ENCODE measurements at regions not wholly inside any gene's neighbourhood (a gene's known extent, or its start where the extent isn't known, plus 50 kb on each side); places are given as distances from the start of the nearest gene placed in this dataset.

GRCh38 chr10:28778524-28778923 lies 101.2 kb downstream of the BAMBI start:
- H3K27ac ChIP-seq: no peak overlapping the region

GRCh38 chr10:28781296-28781695 lies 104.0 kb downstream of the BAMBI start:
- Histone ChIP-seq H3K27ac (no peak overlapping the region), H3K4me3 (no peak overlapping the region)

More at GRCh38 chr10:28778524-28778923, 101.2 kb downstream of the BAMBI start:
- no peak overlapping the region for H3K4me3 ChIP-seq

GRCh38 chr10:28783087-28783486 lies 105.8 kb downstream of the BAMBI start:
- H3K4me3 ChIP-seq: no peak overlapping the region
- H3K27ac ChIP-seq: no peak overlapping the region

- H3K27ac ChIP-seq: no peak overlapping the region
- H3K4me3 ChIP-seq: no peak overlapping the region
These were observed 107.7 kb downstream of the BAMBI start for GRCh38 chr10:28785018-28785417.

- no peak overlapping the region for H3K27ac ChIP-seq
- no peak overlapping the region for H3K4me3 ChIP-seq
These were observed 110.9 kb downstream of the BAMBI start for GRCh38 chr10:28788252-28788651.

GRCh38 chr10:28788762-28789161 lies 111.4 kb downstream of the BAMBI start:
- H3K27ac ChIP-seq: no peak overlapping the region
- no peak overlapping the region for H3K4me3 ChIP-seq

DNA sequence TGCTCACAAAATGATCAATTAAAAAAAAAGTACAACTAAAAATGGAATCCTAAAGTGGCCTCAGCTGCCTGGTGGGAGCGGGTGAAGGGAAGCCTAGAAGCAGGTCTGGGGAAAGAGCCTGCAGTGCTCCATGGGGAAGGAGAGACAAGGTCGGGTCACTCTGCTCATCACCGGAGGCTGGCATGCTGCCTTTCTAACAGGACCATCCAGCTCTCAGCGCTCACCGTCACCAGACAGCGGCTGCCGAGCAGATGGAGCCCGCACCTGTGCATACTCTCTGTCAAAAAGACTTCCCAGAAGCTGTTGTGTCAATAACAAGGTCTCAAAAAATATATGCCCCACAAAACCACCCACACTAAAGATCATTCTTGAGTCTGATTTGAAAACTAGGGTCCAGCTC lies 112.8 kb downstream of the BAMBI start:
- no peak overlapping the region for H3K4me3 ChIP-seq
- H3K27ac ChIP-seq: no peak overlapping the region

GRCh38 chr10:28793482-28793881 lies 116.2 kb downstream of the BAMBI start:
- H3K4me3 ChIP-seq: no peak overlapping the region
- no peak overlapping the region for H3K27ac ChIP-seq

DNA sequence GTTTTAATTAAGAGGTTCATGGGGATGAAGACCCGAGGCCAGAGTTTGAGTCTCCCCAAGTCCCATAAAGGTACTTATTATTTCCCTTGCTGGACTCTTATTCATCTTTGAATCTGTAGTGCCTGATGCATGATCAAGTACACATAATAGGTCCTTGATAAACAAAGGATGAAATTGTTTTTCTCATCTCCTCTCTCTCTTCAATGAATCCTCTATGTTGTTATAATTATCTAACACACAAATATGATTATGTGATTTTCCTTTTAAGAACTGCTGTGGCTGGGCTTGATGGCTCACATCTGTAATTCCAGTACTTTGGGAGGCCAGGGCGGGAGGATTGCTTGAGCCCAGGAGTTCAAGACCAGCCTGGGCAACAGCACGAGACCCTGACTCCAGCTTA lies 117.7 kb downstream of the BAMBI start:
- H3K4me3 ChIP-seq: no peak overlapping the region
- no peak overlapping the region for H3K27ac ChIP-seq

DNA sequence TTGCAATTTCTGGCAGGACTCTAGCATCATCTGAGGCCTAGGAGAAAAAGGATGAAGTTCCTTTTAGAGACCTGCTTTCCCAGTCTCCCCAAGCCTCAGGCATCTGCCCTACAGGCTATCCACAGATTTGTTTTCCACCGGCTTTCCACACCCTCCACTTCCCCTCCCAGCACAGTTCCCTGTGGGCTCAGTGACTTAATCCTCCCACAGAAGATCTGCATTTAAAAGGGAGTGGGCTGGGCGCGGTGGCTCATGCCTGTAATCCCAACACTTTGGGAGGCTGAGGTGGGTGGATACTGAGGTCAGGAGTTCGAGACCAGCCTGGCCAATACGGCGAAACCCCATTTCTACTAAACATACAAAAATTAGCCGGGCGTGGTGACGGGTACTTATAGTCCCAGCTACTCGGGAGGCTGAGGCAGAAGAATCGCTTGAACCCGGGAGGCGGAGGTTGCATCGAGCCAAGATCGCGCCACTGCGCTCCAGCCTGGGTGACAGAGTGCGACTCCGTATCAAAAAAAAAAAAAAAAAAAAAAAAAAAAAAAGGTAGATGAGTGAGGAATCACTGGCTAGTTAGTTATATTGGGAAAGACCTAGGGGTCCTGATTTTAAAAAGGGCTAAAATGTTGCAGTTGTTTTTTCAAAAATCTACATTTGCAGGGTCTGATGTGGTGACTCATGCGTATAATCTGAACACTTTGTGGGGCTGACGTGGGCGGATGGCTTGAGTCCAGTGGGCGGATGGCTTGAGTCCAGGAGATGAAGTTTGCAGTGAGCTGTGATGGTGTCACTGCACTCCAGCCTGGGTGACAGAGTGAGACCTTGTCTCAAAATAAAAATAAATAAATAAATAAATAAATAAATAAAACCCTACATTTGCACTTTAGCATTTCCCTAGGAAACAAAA lies 119.5 kb downstream of the BAMBI start:
- no peak overlapping the region for H3K27ac ChIP-seq
- H3K4me3 ChIP-seq: no peak overlapping the region

GRCh38 chr10:28797904-28798371 lies 120.6 kb downstream of the BAMBI start:
- H3K4me3 ChIP-seq: no peak overlapping the region
- H3K27ac ChIP-seq: no peak overlapping the region

GRCh38 chr10:28798428-28798955 lies 121.2 kb downstream of the BAMBI start:
- H3K4me3 ChIP-seq: no peak overlapping the region
- H3K27ac ChIP-seq: no peak overlapping the region

DNA sequence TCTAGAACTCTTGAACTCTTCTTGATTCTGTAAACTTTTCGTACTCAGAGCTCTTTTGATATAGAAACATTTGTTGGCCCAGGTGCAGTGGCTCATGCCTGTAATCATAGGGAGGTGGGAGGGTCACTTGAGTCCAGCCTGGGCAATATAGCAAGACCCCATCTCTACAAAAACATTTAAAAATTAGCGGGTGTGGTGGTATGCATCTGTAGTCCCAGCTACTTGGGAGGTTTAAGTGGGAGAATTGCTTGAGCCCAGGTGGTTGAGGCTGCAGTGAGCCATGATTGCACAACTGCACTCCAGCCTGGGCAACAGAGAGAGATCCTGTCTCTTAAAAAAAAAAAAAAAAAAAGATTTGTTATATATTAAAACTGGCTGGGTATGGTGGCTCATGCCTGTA lies 121.6 kb downstream of the BAMBI start:
- Histone ChIP-seq H3K4me3 (no peak overlapping the region), H3K27ac (no peak overlapping the region)

DNA sequence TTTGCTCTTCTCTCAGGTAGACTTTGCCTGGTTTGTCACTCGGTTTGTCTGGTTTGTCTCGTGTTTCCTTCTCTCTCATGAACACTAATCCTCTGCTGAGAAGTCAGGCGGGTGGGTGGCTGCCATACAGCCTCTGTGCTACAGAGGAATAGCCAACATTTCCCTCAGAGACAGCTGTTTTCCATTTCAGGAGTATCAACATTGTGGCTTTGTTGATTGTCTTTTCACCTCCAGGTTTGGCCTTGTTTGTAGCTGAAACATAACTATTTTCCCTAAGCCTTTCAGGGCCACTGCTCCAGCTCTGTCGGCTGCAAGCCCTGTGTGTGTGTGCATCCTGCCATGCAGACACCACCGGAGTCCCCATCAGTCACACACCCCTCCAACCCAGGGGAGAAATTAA lies 122.8 kb downstream of the BAMBI start:
- no peak overlapping the region for H3K27ac ChIP-seq
- H3K4me3 ChIP-seq: no peak overlapping the region

- Histone ChIP-seq H3K27ac (no peak overlapping the region), H3K4me3 (no peak overlapping the region)
These were observed 123.9 kb downstream of the BAMBI start for GRCh38 chr10:28801247-28801646.

DNA sequence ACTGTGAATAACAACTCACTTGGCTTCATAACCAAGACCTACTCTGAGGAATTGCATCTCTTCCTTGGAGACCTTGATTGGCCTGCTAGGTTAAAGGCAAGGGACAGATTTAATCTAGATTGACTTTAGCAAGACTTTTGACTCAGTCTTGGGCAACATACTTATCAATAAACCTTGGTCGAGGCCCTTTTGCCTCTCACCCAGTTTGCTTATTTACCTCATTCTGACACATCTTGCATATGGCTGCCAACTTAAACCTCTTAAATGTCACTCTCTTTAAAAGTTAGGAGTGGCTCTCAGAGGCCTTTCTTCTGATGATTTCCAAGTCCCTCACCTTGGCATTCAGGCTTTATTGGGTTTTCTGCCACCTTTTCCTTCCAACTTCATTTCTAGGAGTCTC lies 124.5 kb downstream of the BAMBI start:
- Histone ChIP-seq H3K27ac (no peak overlapping the region), H3K4me3 (no peak overlapping the region)

- H3K27ac ChIP-seq: no peak overlapping the region
- H3K4me3 ChIP-seq: no peak overlapping the region
These were observed 128.1 kb downstream of the BAMBI start for GRCh38 chr10:28805390-28805789.

DNA sequence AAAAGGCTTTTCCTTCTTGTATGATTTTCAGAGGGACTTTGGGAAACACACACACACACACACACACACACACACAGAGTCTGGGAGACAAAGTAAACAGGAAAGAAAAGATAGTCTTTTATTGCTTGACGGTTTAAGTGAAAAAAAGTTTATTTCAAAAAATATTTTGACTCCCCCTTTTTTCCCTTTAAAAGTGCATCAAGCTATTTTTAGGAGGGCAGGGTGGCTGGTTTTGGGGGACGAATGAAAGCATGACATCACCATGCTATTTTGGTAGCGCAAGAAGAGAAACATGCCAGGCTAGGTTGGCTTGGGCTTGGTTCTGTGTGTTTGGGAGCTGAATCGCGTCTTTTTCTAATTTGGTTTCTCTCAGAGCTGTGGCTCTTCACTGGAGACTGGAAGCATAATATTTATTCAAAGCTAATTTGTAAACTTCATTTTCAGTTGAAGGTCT lies 129.2 kb downstream of the BAMBI start:
- Histone ChIP-seq H3K27ac (no peak overlapping the region), H3K4me3 (no peak overlapping the region)

GRCh38 chr10:28806951-28807759 lies 129.8 kb downstream of the BAMBI start:
- H3K4me3 ChIP-seq: no peak overlapping the region
- H3K27ac ChIP-seq: no peak overlapping the region

DNA sequence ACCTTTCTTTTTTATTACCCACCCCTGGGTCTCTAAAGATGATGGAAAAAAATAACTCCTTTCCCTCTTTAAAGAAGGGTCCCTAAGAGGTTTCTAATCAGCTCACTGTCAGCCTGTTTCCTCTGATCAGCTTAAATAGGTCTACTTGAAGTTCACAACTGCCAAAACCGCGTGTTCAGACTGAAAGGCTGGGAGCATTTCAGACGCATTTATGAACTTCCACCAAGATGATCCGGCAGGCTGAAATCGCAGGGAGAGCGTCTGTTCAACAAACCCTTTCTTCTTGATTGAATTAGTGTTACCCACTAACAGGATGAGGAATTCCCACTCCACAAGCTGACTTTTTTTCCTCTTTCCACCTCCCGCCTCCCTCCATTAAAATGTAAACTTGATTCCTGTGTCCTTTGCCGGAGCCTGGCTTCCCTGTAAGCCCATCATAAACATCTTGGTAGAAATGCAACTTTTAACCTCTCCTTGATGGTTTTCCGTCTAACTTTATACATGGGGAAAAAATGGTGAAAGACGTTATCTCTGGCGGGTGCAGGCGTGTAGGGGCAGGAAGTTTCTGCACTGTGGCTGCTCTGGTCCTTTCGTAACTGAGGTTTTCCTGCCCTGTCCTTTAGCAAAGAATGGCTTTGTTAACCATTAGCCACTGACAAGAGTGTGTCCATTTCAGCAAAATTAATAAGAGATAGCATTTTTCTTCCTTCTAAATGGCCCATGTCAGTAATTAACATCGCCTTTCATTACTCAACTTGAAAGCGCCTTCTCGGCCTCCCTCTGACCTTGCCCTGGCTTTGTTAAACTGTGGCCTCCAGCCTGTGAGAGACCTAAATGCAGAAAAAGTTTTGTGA lies 130.7 kb downstream of the BAMBI start:
- H3K4me3 ChIP-seq: no peak overlapping the region
- no peak overlapping the region for H3K27ac ChIP-seq
